ENCODE measurements at regions not wholly inside any gene's neighbourhood (a gene's known extent, or its start where the extent isn't known, plus 50 kb on each side); places are given as distances from the start of the nearest gene placed in this dataset.

DNA sequence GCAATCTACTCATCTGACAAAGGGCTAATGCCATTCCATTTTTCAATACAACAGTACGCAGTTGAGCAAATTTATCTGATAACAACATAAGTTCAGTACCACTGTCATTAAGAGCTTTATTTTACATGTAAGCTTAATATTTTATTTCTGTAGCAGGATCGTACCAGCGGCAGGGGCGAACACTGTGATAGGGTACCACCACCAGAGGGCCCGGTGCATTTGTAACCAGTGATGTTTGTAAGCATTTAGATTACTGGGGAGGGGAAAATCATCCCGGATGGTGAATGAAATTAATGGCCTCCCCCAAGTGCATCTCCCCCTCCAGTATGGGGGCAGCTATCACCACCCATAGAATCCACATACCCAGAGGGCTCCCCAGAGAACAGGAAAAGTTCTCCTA, 179.0 kb downstream of the ADGRA3 start:
- DNase-seq (ENCODE audit: low read depth) = no peak

DNA sequence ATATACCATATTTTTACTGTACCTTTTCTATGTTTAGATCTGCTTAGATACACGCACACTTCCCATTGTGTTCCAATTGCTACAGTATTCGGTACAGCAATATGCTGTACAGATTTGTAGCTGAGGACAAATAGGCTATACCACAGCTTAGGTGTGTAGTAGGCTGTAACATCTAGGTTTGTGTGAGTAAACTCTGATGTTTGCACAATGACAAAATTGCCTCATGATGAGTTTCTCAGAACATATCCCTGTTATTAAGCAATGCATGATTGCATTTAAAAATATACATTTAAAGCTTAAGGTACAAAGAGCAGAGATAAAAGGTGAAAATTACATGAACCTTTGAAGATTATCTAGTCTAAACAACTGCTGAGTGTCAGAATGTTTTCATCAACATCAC, 181.7 kb downstream of the ADGRA3 start:
- DNase-seq (ENCODE audit: low read depth) = no peak

DNA sequence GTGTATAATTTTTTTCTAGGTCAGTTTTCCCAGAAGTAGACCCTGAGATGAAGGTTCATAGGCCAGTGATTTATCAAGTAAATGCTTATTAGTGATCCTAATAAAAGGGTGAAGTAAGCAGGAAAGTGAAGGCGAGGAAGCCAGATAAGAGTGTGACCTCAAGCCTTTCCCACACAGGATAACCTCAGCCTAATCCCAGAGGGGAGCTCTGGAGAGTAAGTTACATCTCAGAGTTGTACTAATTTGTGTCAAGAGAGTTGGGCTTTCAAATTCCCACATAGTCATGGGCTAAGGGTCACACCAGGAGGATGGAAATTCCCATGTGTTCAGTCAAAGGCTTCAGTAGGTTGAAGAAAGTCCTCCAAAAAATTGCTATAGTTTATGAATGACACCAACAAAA, 191.4 kb downstream of the ADGRA3 start:
- DNase-seq (ENCODE audit: low read depth) = no peak

DNA sequence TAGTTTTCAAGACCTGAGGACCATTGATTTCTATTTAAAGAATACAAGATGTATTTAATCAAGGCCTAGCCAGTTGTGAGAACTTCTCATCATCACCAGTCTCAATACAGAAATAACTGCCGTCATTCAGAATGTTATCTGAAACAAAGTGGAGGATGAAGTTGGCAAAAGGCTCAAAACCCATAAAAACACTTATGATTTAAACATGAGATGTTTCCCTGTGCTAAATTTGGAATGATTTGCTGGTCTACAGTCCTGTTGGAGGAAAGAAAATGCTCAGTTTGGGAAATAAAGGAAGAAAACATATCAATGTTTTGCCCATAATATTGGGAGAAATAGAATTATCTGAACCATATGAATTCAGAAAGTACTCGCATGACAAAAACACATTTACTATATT, 192.2 kb downstream of the ADGRA3 start:
- DNase-seq (ENCODE audit: low read depth) = no peak

DNA sequence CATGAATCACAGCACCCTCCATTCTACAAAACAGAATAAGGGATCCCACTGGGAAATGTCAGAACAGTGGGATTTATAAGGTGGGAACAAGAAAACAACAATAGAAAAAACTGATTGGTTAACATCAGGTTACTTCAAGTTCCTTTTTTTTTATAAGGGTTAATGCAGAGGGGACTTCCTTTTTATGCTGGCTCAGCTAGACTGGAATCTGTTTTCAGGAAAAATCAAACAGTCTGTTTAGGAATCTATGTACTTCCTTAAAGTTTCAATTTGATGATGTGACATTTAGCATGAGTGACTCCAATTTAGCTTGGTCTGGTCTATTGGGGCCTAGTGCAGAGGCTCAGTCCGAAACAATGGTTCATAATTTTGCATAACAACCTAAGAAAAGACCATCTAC, 192.9 kb downstream of the ADGRA3 start:
- no peak for DNase-seq (ENCODE audit: low read depth)

DNA sequence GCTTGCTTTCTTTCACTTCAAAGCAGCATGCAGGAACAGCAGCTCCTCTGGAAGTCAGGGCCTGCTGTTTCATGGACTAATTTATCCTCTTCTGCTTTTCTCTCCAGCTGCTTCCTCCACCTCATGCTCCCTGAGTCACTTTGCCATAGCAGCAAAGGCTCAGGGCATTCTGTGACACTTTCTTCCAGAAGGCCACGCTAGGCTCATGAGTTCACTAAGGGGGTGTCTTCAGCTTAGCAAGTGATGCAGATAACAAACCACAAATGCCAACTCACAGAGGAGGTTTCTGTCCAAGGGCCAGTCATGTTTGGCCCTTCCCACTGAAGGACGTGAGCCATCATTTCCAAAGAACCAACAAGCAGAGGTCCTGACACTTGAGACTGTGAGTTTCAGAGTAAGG, 200.2 kb downstream of the ADGRA3 start:
- no peak for DNase-seq (ENCODE audit: low read depth)

DNA sequence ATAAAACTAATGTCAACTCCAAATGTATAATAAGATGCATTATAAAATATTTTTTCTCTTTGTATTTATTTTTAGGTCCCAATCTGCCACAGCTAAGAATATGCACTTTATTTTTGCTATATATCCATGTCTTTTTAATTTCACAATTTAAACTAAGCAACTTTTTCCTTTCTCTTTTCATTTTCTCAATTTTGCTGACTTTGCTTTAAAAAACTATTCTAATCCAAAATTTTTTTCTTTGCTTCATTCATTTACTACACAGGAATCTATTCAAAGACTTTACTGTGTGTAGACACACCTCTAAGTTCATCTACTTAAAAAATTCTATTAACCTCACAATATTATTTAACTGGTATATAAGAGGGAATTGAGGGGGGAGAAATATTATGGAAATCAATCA, 201.9 kb downstream of the ADGRA3 start:
- DNase-seq (ENCODE audit: low read depth) = no peak

DNA sequence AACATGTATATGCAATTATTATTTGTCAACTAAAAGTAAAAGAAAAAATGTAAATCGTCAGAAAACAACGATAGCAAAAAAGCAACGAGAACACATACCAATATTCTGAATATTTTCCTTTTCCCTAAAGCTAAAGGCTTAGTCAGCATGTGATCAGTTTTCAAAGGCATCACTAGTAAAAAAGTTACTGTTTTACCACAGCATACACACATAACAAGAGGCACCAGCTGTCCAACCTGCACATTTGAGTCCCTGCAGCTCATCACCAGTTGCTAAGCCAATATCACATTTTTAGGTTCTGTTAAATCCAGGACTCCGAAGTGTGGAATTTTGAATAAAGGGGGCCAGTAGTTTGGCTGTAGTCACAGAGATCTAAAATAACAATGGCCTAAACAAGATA, 203.8 kb downstream of the ADGRA3 start:
- no peak for DNase-seq (ENCODE audit: low read depth)

DNA sequence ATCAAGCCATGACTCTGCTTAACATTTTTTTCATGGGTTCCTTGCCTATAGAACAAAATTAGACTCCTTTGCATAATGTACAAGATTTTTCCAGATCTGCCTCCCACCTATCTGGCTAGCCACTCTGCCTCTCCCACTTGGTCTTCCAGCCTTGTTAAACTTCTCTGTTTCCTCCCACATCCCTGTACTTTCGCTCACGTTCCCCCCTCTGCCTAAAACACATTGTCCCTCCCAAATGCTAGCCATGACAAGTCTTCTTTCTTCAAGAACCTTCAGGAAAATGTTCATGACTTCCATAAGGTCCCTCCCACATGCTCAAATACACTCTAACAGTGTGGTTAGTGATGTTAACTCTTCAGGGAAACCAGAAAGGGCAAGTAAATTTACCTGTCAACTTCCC, 214.6 kb downstream of the ADGRA3 start:
- no peak for DNase-seq (ENCODE audit: low read depth)

DNA sequence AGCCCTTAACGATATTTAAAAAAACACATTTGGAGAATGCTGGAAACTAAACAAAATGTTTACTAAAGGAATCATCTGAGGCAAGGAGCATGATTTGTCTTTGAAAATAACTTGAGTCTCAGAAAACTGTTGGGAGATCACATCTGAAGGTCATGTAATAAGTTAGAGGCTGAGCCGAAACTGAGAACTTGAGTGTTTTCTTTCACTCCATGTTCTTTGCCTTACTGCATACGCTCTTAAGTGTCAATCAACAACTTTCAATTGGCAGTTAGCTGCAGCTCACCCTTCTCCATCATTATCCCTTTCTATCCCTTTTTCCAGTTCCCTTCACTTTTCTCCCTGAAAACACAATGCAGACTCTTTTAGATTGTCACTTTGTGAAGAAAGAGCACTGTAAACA, 216.2 kb downstream of the ADGRA3 start:
- DNase-seq (ENCODE audit: low read depth) = no peak

DNA sequence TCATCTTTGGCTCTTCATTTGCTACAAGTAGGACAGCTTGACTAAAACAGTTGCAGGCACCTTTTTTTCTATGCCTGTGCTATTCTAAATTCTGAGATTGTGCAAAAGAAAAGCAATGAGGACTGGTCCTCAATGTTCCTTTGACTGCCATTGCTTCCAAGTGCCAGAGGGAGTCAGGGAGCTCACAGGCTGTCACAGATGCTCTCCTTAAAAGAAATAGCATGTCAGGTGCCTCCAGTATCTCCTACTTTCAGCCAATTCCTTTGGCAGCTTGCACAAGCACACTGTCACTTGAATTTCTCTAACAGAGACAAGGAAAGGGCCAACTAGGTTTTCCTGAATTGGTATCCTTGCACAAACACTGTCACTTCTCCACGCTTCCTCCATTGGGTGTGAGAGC, 228.2 kb downstream of the ADGRA3 start:
- no peak for DNase-seq (ENCODE audit: low read depth)

DNA sequence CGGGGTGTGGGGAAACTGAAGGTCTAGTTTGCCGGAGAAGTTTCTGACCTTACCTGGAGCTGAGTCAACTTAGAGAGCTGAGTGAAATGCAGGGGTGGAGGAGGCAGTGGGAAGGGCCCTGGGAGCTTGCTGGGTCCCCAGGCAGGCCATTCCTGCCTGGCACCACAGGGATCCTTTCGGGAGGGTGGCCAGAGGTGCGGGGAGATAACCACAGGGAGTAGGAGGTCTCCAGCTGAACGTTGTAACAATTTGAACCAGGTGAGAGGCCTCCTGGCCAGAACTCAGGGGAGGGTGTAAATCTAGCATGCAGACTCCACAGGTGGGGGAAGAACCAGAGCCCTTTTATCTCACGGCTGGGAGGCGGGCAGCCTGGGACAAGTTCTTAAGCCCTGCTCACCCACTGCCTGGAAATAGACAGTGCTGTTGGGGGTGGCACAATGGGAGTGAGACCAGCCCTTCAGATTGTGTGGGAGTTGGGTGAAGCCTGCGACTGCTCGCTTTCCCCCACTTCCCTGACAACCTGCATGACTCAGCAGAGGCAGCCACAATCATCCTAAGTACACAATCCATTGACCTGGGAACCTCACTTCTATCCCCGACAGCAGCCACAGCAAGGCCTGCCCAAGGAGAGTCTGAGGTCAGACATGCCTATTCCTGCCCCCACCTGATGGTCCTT, 247.4 kb downstream of the ADGRA3 start:
- no peak for DNase-seq (ENCODE audit: low read depth)

DNA sequence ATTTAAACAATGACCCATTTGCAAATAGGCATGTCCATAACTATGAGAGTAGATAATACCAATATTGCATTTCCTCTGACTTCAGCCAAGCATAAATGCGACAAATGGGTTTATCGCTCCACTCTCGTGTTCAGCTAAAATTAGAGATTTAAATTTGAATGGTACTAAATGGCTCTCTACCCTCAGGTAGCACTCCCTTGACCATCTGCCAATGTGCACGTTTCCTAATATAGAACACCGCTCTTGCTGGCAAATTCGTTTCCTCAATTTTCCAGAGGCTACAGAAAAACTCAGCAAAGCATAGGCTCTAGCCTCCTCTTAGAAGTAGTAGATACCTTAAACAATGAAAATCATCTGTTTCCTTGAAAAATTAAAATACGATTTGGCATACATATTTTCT, 251.6 kb downstream of the ADGRA3 start:
- no peak for DNase-seq (ENCODE audit: low read depth)

DNA sequence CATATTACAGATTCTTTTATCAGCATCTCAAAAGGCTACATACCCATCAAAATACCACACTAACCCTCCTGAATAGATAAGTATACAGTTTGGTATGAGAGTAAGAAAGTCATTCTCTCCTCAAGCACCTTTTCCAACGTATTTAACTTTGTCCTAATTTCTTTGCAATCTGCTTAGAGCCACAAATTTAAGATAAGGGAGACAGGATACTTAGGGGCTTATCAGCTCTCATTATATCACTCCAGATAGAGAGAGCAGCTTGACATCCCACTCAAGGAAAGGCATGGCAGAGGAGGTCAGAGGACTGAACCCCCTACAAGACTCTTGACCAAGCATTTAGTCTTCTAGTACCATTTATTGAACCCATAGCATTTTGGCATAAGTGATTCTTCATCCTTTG, 262.4 kb downstream of the ADGRA3 start:
- no peak for DNase-seq (ENCODE audit: low read depth)

DNA sequence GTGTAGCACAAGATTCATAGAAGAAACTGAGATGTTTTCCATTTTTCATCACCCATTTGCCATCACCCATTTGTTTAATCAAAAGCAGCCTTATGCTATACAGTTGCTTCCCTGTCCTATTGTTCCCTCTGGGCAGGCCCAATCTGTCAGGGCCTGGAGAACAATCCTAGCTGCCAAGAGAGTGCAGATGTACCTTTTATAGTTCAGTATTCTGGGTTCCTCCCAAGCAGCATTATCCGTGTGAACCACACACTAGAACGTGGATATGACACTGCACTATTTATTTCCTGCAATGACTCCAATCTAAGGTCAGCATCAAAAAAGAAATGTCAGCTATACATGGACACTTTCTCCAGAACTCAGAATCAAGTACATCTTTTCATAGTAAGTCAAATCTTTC, 269.0 kb downstream of the ADGRA3 start:
- no peak for DNase-seq (ENCODE audit: low read depth)

DNA sequence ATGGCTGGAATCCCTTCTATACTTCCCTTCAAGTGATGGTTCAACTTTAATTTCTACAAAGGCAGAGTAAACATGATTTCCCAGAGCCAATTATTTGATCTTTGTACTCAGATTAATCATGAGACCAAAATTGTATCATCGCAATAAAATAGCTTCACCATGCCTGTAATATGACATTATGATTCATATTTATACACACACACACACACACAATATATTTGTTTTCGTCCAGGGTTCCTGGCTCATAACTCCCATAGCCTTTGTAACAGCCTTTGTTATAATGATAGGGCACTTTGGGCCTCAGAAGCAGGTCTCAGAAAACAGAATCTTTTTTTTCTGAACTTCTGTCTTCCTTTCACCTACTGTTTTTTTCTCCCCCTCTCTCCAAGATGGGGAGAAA, 270.6 kb downstream of the ADGRA3 start:
- DNase-seq (ENCODE audit: low read depth) = no peak

DNA sequence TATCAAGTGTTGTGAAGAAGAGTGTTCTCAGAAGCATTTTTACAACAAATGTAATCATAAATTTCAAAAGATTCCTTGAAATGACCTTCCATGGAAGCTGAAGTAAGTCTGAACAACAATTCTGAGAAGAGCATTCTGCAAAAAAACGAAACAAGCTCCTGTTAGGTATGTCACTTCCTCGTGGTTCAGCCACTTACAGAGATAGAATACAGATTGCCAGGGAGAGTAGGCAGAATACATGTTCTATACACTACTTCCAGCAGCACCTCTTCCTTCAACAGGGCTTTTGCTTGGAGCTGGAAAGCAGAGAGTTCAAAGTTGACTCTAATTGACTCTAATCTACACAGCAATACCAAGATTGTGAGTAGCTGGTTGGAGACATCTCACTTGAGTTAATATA, 274.5 kb downstream of the ADGRA3 start:
- DNase-seq (ENCODE audit: low read depth) = no peak

DNA sequence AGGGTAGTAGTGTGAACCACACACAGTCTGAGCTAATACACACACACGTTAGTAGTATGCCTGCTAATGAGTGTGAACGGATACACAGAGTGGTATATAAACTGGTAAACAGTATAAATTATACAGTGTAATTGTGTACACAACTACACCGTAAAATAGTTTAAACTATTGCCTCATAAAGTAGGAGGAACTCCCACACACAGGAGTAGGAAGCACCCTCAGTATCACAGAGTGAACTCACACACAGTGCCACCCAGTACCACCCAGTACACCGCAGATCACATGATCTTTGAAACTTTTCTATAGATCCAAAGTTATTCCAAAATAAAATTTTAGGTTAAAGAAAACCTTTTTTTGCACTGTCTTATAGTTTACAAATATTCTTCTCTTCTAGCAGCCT, 275.1 kb downstream of the ADGRA3 start:
- no peak for DNase-seq (ENCODE audit: low read depth)

DNA sequence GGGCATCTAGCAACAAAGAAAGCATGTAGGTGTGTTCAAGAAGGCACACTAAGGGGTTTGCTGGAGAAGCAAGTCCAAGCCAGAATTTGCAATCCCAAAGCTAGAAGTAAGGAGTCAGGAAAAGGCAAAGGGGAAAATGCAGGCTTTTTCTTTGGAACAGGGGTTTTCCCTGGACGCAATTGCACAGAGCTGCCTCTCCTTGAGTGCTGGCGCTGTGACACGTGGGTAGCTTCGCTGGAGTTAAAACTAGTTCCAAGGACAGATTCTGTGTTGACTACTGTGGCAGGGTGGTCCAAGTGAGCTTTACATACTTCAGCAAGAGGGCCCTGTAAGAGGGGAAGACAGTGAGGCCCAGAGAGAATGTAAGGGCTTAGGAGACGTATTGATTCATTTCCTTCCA, 277.1 kb downstream of the ADGRA3 start:
- no peak for DNase-seq (ENCODE audit: low read depth)

DNA sequence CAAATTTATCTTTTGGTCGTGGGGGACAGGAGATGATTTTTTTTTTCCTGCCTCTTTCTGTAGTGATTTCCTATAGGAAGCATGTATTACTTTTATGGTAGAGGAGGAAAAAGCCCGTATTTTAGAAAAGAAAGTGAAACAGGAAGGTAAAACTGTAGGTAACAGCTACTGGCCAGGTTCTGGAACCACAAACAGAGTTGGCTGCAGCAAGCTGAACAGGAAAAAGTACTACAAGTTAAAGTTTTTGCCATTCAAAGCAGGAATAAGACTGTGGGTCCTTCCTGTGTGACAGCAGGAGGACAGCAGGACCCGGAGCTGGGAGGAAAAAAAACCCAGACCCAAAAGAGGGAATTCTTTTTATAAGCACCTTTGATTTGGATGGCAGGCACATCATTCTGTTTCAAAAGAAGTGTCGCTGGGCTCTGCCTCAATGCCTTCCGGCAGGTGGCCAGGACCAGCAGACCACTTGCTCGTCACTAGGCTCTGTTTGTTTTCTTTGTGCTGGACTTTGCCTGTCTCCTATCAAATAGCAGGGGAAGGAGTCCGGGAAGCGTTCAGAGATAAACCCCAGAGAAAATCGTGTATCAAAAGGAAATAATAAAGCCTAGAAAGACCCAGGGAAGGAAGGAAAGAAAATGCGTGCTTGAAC, 277.9 kb downstream of the ADGRA3 start:
- no peak for DNase-seq (ENCODE audit: low read depth)

DNA sequence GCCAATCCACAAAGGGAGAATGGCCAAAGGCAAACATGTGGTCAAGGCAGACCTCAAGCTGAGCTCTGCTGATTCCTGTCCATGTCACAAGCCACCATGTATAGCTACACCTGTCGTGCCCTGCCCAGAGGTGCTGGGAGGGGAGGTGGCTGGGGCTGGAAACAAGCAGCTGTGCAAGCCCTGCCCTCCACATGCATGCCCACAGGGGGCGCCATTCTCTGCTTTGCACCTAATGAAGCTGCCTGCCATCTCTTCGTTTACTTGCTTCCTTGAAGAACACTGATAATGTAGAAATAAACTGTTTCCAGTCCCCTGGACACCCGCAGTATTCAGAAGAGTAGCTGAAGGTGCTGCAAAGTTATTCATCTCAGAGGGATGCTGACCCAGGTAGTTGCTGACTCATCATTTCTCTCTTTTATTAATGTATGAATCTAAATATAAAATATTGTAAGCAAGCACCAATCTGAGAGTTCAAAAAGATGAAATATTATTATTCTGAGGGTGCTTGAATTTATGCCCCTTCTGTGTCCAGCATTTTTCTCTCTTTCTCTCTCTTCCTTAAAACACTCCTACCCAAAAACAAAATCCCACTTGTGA, 278.6 kb downstream of the ADGRA3 start:
- DNase-seq (ENCODE audit: low read depth) = peak; percentile 32

DNA sequence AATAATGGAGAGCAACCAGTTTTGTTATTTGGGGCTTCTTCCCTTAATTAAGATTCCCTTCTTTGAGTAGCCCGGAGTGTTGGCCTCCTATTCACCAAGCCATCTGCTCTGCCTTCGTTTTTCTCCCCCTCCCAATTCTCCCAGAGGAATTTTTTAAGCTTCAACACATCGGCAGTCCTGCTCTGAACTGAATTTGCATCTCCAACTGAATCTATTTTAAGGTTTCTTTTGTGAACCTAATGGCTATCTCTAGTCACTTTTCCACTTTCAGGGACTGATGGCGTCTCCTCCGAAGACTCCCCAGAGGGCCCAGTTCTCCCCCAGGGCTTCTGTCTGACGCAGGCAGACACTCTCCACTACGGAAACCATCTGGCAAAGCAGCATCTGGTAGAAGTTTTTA, 280.2 kb downstream of the ADGRA3 start:
- DNase-seq (ENCODE audit: low read depth) = no peak

DNA sequence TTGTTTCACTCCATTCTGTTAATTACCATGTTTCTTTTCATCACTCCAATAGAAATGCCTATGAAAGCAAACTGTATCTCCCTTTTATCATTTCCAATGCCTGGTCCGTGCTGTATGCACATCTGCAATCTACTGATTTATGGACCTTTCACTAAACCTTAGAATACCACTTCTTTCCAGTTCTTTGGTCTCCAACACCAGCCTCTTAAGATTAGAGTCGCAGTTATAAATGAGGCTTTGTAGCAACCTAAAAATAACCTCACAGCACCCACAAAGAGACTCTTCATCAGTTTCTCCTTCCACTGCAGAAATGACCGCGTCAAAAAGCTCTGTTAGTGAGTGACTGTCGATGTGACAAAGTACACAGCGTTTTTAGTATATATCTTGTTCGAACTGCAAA, 282.6 kb downstream of the ADGRA3 start:
- DNase-seq (ENCODE audit: low read depth) = no peak

DNA sequence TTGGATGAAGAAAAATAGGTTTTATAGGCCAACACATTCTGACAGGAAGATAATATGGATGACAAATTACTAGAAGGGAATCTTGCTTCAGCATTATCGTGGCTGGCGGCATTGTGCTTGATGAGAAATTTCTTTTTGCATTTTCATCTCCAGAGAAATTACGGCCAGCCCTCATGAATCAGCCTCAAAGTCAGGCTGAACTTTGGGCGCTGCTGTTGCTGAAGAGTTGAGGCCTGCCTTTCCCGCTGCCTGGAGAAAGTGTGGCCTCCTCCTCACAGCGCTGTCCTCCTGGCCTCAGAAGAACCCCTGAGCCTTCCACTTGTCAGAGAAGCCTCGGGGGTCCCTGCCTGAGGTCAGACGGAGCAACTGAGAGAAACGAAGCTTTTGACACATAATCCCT, 272.4 kb upstream of the KCNIP4 start:
- DNase-seq (ENCODE audit: low read depth) = no peak

Data from activated T-cell treated with anti-CD3 and anti-CD28 coated beads for 48 hours (primary cell).